ENCODE measurements at regions not wholly inside any gene's neighbourhood (a gene's known extent, or its start where the extent isn't known, plus 50 kb on each side); places are given as distances from the start of the nearest gene placed in this dataset.

GRCh38 chr10:4229106-4229505, 444.1 kb upstream of the KLF6 start:
- TF ChIP-seq RXRA (IDR thresholded peaks at IDR 0.05) (no peak), TAF1 (conservative IDR thresholded peaks at IDR 0.05) (no peak)

Measured in liver (tissue), 2 donors.